Superior temporal gyrus (tissue), 1 donor: ENCODE measurements at regions not wholly inside any gene's neighbourhood (a gene's known extent, or its start where the extent isn't known, plus 50 kb on each side); places are given as distances from the start of the nearest gene placed in this dataset.

Source experiments
- DNase-seq: peaks from one replicate; pipeline ENCODE4 v3.0.0-alpha.2; 2016; ENCODE audit errors: extremely low spot score

- no peak for DNase-seq
Observed at GRCh38 chr17:73783382-73783766, 139.1 kb upstream of the SDK2 start.

GRCh38 chr17:73783945-73784603, 139.8 kb upstream of the SDK2 start:
- DNase-seq = no peak

- DNase-seq = no peak
Observed at GRCh38 chr17:73785496-73785895, 141.3 kb upstream of the SDK2 start.

- DNase-seq = no peak
Observed at GRCh38 chr17:73785958-73786743, 141.9 kb upstream of the SDK2 start.

- no peak for DNase-seq
Observed at GRCh38 chr17:73787076-73788059, 143.1 kb upstream of the SDK2 start.

- DNase-seq = no peak
Observed at GRCh38 chr17:73788111-73788510, 143.9 kb upstream of the SDK2 start.

GRCh38 chr17:73791121-73791520, 146.9 kb upstream of the SDK2 start:
- no peak for DNase-seq

GRCh38 chr17:73791631-73792030, 147.4 kb upstream of the SDK2 start:
- no peak for DNase-seq

- DNase-seq = no peak
Observed at GRCh38 chr17:73792994-73793393, 148.7 kb upstream of the SDK2 start.

- DNase-seq = no peak
Observed at GRCh38 chr17:73794336-73794735, 150.1 kb upstream of the SDK2 start.

GRCh38 chr17:73795730-73796129, 151.5 kb upstream of the SDK2 start:
- no peak for DNase-seq

- no peak for DNase-seq
Observed at GRCh38 chr17:73797594-73798110, 153.4 kb upstream of the SDK2 start.

- peak; percentile 47 for DNase-seq
Observed at GRCh38 chr17:73798111-73798748, 154.0 kb upstream of the SDK2 start.

GRCh38 chr17:73799096-73799495, 154.9 kb upstream of the SDK2 start:
- DNase-seq = no peak

- no peak for DNase-seq
Observed at GRCh38 chr17:73799781-73800627, 155.8 kb upstream of the SDK2 start.

- DNase-seq = no peak
Observed at GRCh38 chr17:73800893-73801292, 156.6 kb upstream of the SDK2 start.

- DNase-seq = no peak
Observed at GRCh38 chr17:73801455-73802100, 157.3 kb upstream of the SDK2 start.

GRCh38 chr17:73802314-73802713, 158.1 kb upstream of the SDK2 start:
- no peak for DNase-seq

- no peak for DNase-seq
Observed at GRCh38 chr17:73802871-73803270, 158.6 kb upstream of the SDK2 start.

GRCh38 chr17:73803964-73804435, 159.8 kb upstream of the SDK2 start:
- no peak for DNase-seq
